ENCODE measurements at regions not wholly inside any gene's neighbourhood (a gene's known extent, or its start where the extent isn't known, plus 50 kb on each side); places are given as distances from the start of the nearest gene placed in this dataset.

- H3K9me3 ChIP-seq (replicated peaks; ENCODE audit: control insufficient read depth, insufficient read depth, low read length) = no peaks in the 10 kb centered on the region
- dilution Hi-C loops (cut with MboI; ENCODE audit: extremely low pct_ligation_motif_present, low sequenced_read_pairs) (no loop called here), intact Hi-C loops (cut with micrococcal nuclease) (no loop called here)
- POLR2A ChIA-PET = no interaction called here
- DNase-seq (ENCODE audit: low read depth, low spot score) (no peak), FAIRE-seq (no peak)
- CTCF ChIA-PET = interaction anchor here (0.9 to 1.1 kb wide), 2 partner anchors 8 to 9 kb away, joined by 3 read pairs; no protein-coding TSS in a partner anchor
- no peak overlapping the region for H2AFZ ChIP-seq (ENCODE audit: low read depth, low read length)
- no peaks in the 10 kb centered on the region for H3K4me1 ChIP-seq (ENCODE audit: control insufficient read depth, extremely low read depth, insufficient read depth, low read length)
- no peak overlapping the region for H3K4me3 ChIP-seq (replicated peaks in 1 of 3; ENCODE audit: insufficient read depth in 1 of 3, low read depth in 1 of 3, low read length in 3 of 3)
- H3K27ac ChIP-seq (ENCODE audit: insufficient read depth, low read depth, low read length) = no peak overlapping the region
- H3K9me1 ChIP-seq (replicated peaks; ENCODE audit: control insufficient read depth, extremely low read depth, insufficient read depth, low read length) = no peaks in the 10 kb centered on the region
- H3K79me2 ChIP-seq (ENCODE audit: control insufficient read depth, insufficient read depth, low read length) = no peaks in the 10 kb centered on the region
- no peak overlapping the region for H3K4me2 ChIP-seq (ENCODE audit: insufficient read depth, low read length)
- BruUV-seq (replicated peaks) = no TSS peak
- no peak overlapping the region for H3K9ac ChIP-seq (replicated peaks; ENCODE audit: extremely low read depth, insufficient read depth, low read length)
- TF ChIP-seq POLR2A (IDR thresholded peaks at IDR 0.05; ENCODE audit: low read depth, low read length) = no peak
- TF ChIP-seq MYC (IDR thresholded peaks at IDR 0.05; ENCODE audit: low read depth, low read length) = no peak
- no peak for TF ChIP-seq CTCF (IDR thresholded peaks at IDR 0.05; ENCODE audit: extremely low read depth in 1 of 2, insufficient read depth in 1 of 2, low read depth in 1 of 2, low read length in 2 of 2)
- no peak for TF ChIP-seq MAX (IDR thresholded peaks at IDR 0.05; ENCODE audit: insufficient read depth, insufficient read length)
- TF ChIP-seq POLR2AphosphoS5 (IDR thresholded peaks at IDR 0.05; ENCODE audit: insufficient read depth, low read depth, low read length) = no peak
- TF ChIP-seq FOS (IDR thresholded peaks at IDR 0.05; ENCODE audit: borderline replicate concordance, insufficient read depth, low read length) = no peak
- TF ChIP-seq EZH2 (IDR thresholded peaks at IDR 0.05; ENCODE audit: borderline replicate concordance, low read depth, low read length, severe bottlenecking) = no peak
- no peak for TF ChIP-seq GATA2 (IDR thresholded peaks at IDR 0.05; ENCODE audit: insufficient read depth, insufficient read length, low read depth, low read length)
- no peak for TF ChIP-seq JUN (IDR thresholded peaks at IDR 0.05; ENCODE audit: borderline replicate concordance, insufficient read depth, insufficient read length, low read depth)
- no peaks in the 10 kb centered on the region for H3K36me3 ChIP-seq (ENCODE audit: control insufficient read depth in 2 of 2, extremely low read depth in 1 of 2, insufficient read depth in 2 of 2, low read length in 2 of 2)
- H4K20me1 ChIP-seq (replicated peaks; ENCODE audit: control insufficient read depth, extremely low read depth, insufficient read depth, low read length) = no peaks in the 10 kb centered on the region
- peaks cover 1 to 21% of the 10 kb centered on the region in 2 experiments for H3K27me3 ChIP-seq (ENCODE audit: control insufficient read depth in 2 of 2, insufficient read depth in 2 of 2, low read length in 2 of 2)
Observed at GRCh38 chr18:25875551-25876240, 214.7 kb downstream of the SS18 start.
